GM12865 (cell line): ENCODE measurements at regions not wholly inside any gene's neighbourhood (a gene's known extent, or its start where the extent isn't known, plus 50 kb on each side); places are given as distances from the start of the nearest gene placed in this dataset.

ENCODE experiments used
- DNase-seq: peaks from one replicate; pipeline ENCODE4 v3.0.0; 2010; ENCODE audit warnings: low read depth
- H3K4me3 ChIP-seq: 2 replicates; pipeline ENCODE4 v1.5.1; 2011; ENCODE audit warnings: mild to moderate bottlenecking, low read depth, low read length, control low read depth
- TF ChIP-seq, protein P1 (sequence below): IDR thresholded peaks from 2 replicates; pipeline ENCODE4 v1.5.1; 2011; ENCODE audit warnings: low read length, control low read depth, low read depth, inconsistent platforms; ENCODE audit not compliant: insufficient read depth; ENCODE audit errors: missing control alignments

DNA sequence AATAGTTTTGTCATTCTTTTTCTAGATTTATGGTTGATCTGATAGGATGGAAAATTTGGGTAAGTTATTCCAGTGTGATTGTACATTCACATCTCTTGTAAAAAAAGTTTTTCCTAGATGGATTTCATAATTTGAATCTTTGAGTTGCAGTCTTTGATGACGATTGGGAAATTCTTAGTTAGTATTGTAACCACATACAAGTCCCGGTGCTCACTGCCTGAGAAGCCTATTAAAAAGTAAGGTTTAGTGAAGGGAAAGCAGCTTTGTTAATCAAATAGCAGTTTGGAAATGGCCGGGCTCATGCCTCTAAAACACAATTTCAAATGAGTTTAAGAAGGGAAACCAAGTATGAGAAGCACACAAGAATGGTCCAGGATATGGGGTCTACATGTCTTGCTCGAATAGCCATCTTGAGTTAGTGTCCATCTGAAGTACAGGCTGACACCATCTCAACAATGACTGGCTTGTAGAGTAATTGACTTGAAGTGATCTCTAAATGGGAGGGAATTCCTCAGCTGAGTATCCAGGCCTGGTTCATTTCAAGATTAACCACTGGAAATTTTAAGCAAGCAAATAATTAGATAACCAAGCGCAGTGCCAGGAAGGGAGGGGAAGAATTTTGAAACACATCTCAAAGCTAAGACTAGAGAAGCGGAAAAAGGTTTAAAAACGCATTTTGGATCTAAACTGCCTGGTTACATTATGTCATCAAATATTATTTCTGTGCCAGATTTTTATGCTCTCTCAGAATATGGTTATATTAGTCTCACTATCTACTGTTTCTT, 1145.6 kb upstream of the MIR17HG start:
- TF ChIP-seq, protein P1, sequence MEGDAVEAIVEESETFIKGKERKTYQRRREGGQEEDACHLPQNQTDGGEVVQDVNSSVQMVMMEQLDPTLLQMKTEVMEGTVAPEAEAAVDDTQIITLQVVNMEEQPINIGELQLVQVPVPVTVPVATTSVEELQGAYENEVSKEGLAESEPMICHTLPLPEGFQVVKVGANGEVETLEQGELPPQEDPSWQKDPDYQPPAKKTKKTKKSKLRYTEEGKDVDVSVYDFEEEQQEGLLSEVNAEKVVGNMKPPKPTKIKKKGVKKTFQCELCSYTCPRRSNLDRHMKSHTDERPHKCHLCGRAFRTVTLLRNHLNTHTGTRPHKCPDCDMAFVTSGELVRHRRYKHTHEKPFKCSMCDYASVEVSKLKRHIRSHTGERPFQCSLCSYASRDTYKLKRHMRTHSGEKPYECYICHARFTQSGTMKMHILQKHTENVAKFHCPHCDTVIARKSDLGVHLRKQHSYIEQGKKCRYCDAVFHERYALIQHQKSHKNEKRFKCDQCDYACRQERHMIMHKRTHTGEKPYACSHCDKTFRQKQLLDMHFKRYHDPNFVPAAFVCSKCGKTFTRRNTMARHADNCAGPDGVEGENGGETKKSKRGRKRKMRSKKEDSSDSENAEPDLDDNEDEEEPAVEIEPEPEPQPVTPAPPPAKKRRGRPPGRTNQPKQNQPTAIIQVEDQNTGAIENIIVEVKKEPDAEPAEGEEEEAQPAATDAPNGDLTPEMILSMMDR, result no peak
- no peak for DNase-seq
- H3K4me3 ChIP-seq, result no peak overlapping the region

DNA sequence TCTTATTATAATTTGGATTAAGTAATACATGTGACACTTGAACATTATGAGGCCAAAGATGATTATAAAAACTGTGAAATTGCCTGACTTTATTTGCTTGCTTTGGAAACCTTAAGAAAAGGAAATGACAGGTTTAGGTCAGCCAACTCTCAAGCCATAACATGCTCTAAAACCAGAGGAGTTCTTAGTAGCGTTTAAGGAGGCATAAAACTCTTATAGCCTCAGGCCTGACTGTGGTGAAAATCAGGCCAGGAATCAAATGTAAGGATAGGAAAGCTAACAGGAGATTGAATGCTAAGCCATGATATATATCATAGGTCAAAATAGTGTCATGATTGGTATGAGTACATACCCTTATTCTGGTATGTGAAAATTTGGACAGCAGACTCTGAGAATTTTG, 1142.4 kb upstream of the MIR17HG start:
- no peak overlapping the region for H3K4me3 ChIP-seq
- DNase-seq, result no peak
- TF ChIP-seq, protein P1, result no peak

DNA sequence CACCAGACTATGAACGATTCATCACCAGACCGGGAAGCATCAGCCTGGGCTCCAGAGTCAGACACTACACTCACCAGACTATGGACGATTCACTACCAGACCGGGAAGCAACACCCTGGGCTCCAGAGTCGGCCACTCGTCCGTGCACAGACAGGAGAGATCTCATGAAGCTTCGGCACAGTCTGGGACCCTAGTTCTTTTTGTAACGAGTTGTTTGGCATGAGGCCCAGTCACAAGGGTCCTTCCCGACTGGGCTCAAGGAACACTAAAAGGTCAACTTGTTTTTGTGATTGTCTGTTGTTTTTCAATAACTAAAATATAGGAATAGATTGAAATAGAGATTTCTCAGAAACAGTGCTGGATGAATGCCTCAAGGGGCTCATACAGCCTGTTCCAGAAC, 1141.6 kb upstream of the MIR17HG start:
- no peak for DNase-seq
- TF ChIP-seq, protein P1, result no peak
- no peak overlapping the region for H3K4me3 ChIP-seq

DNA sequence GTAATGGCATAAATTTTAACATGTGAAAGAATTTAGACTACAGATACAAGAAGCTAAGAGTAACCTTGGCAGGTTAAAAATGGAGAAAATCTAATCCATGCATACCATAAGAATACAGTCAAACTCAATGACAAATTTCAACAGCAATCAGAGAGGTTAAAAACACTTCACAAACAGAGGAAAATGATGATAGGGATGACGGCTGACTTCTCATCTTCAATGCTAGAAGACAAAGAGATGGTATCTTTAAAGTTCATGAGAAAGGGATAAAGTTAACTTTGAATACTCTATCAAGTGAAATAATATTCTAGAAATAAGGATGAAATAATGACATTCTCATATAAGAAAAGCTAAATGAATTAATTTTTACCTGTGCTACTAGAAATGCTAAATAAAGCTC, 1130.2 kb upstream of the MIR17HG start:
- TF ChIP-seq, protein P1, result no peak
- no peak overlapping the region for H3K4me3 ChIP-seq
- DNase-seq, result no peak

DNA sequence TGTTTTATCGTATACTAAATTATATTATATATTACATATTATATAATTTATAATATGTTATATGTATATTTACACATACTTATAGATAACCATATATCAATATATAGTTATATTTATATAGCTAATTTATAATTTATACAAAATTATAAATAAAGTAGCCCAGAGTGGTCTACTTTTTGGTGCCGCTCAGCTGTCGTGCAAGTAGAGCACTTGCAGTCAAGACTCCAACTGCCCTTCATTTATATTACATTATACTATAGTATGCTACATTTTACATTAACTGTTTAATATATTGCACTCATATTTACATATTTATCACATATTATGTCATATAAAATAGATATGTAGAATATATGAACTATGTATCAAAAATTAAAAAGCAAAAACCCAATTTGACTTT, 1124.7 kb upstream of the MIR17HG start:
- DNase-seq, result no peak
- no peak overlapping the region for H3K4me3 ChIP-seq

DNA sequence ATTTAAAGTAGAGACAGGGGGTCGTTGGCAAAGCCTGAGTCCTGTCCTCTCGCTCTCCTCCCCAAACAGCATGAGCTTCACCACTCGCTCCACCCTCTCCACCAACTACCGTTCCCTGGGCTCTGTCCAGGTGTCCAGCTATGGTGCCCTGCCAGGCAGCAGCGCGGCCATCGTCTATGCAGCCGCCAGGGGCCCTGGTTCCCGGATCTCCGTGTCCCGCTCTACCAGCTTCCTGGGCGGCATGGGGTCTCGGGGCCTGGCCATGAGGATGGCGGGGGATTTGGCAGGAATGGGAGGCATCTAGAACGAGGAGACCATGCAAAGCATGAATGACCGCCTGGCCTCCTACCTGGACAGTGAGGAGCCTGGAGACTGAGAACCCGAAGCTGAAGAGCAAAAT, 1117.2 kb upstream of the MIR17HG start:
- DNase-seq, result no peak
- H3K4me3 ChIP-seq, result no peak overlapping the region
- TF ChIP-seq, protein P1, result no peak

More for the DNA sequence above, 1124.7 kb upstream of the MIR17HG start:
- TF ChIP-seq, protein P1, result no peak

DNA sequence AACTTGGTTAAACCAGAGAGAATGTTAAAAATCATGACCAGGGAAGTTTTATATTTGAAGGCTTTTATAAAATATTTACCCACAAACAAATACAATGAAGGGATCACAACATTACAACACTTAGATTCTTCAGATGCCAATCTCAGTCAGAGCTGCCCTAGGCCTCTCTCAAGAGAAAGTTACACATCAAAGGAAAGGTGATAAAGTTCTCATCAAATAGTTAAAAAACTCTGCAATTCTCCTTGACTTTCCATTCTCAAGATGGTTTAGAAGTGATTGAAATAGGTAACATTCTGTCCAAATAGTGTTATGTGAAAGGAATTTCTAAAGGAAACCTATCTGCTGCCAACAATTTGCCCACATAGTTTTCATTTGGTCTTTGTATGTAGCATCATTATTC, 1115.2 kb upstream of the MIR17HG start:
- TF ChIP-seq, protein P1, result no peak
- DNase-seq, result no peak
- no peak overlapping the region for H3K4me3 ChIP-seq
